ENCODE measurements at regions not wholly inside any gene's neighbourhood (a gene's known extent, or its start where the extent isn't known, plus 50 kb on each side); places are given as distances from the start of the nearest gene placed in this dataset.

GRCh38 chrY:17038439-17038838 lies 841.6 kb downstream of the CDY2B start:
- TF ChIP-seq POLR2AphosphoS5 (IDR thresholded peaks at IDR 0.05; ENCODE audit: low read depth, low read length) (no peak), POLR2A (IDR thresholded peaks at IDR 0.05; ENCODE audit: low read depth, low read length) (no peak)
